K562 (cell line): ENCODE measurements at regions not wholly inside any gene's neighbourhood (a gene's known extent, or its start where the extent isn't known, plus 50 kb on each side); places are given as distances from the start of the nearest gene placed in this dataset.

Experiments used
- ATAC-seq: fragments of 200-7000 bp; cut with Tn5 transposase; 3 replicates; pipeline ENCODE4 v1.9.1; 2020; ENCODE audit warnings: moderate library complexity
- BruUV-seq: library from RNA; stranded (reverse); fragments of 400-500 nt; replicated peaks from 2 replicates; lab custom pipeline; 2021; lab: Mats Ljungman, UMichigan
- CTCF ChIA-PET: fragments of 300-600 bp; formaldehyde crosslinking; extraction: SDS; loops from one replicate; lab custom pipeline; 2021; ENCODE audit warnings: low intra/inter-chr PET ratio; lab: Yijun Ruan, JAX
- POLR2A ChIA-PET: fragments of 300-600, 350-650 bp; sonication (Branson Sonifier 250); formaldehyde crosslinking; extraction: SDS; loops from one replicate; lab custom pipeline; 2021; ENCODE audit warnings: antibody characterized with exemption, inconsistent platforms; lab: Yijun Ruan, JAX
- DNase-seq, 4 experiments: peaks; one replicate each; pipeline versions ENCODE4 v3.0.0 to v3.0.0-alpha.2; 2011 to 2018; ENCODE audit warnings: low spot score in 3 of 4, mixed read lengths in 3 of 4; ENCODE audit errors: extremely low read depth in 1 of 4
- FAIRE-seq: peaks from 2 replicates; lab custom pipeline; 2011; peaks lifted over from hg19 to GRCh38; lab: Jason Lieb, UNC
- H2AFZ ChIP-seq: 2 replicates; pipeline ENCODE4 v1.6.0; 2011; ENCODE audit warnings: low read depth, low read length, control low read depth, inconsistent platforms
- H3K27ac ChIP-seq: fragments of 200-600 bp; 3 replicates; pipeline ENCODE4 v1.8.0; 2011; ENCODE audit warnings: low read depth, mild to moderate bottlenecking, control low read depth, inconsistent platforms, low read length, moderate library complexity, mixed read lengths; ENCODE audit errors: extremely low read depth
- H3K27me3 ChIP-seq, 2 experiments: fragments of 300-600 bp in 1 of 2; 2 replicates in 1 of 2; 3 replicates in 1 of 2; pipeline versions ENCODE4 v1.6.0 to v1.8.0; 2011; ENCODE audit warnings: inconsistent platforms in 2 of 2, low read length in 2 of 2, mild to moderate bottlenecking in 1 of 2, mixed read lengths in 1 of 2, moderate library complexity in 1 of 2; ENCODE audit not compliant: control insufficient read depth in 2 of 2, insufficient read depth in 2 of 2
- H3K36me3 ChIP-seq: fragments of 300-600 bp; 3 replicates; pipeline ENCODE4 v1.8.0; 2011; ENCODE audit warnings: mild to moderate bottlenecking, low read length, inconsistent platforms; ENCODE audit not compliant: control insufficient read depth, insufficient read depth
- H3K4me1 ChIP-seq, 2 experiments: fragments of 200-600 bp in 1 of 2; replicated peaks in 1 of 2; 2 replicates in 1 of 2; 3 replicates in 1 of 2; pipeline versions ENCODE4 v1.5.1 to v1.8.0; 2011; ENCODE audit warnings: inconsistent platforms in 2 of 2, low read length in 2 of 2, mild to moderate bottlenecking in 1 of 2, mixed read lengths in 1 of 2, moderate library complexity in 1 of 2; ENCODE audit not compliant: control insufficient read depth in 2 of 2, insufficient read depth in 2 of 2
- H3K4me2 ChIP-seq: 2 replicates; pipeline ENCODE4 v1.6.1; 2011; ENCODE audit warnings: low read length, control low read depth, inconsistent platforms, mixed read lengths; ENCODE audit not compliant: insufficient read depth
- H3K4me3 ChIP-seq: fragments of 200-600 bp; sonication (generic), shearing (Covaris generic); 2 replicates; pipeline ENCODE4 v1.5.1; 2016; ENCODE audit warnings: control low read depth, inconsistent platforms
- H3K79me2 ChIP-seq: fragments of 200-600 bp; 3 replicates; pipeline ENCODE4 v1.8.0; 2011; ENCODE audit warnings: low read length, inconsistent platforms; ENCODE audit not compliant: control insufficient read depth, insufficient read depth
- H3K9ac ChIP-seq, 2 experiments: 2 replicates each; pipeline versions ENCODE4 v1.6.0 to v1.6.1; 2011; ENCODE audit warnings: low read depth in 2 of 2, low read length in 2 of 2, control low read depth in 1 of 2, inconsistent platforms in 1 of 2, mild to moderate bottlenecking in 1 of 2, mixed read lengths in 1 of 2; ENCODE audit not compliant: insufficient read depth in 1 of 2
- H3K9me1 ChIP-seq: one replicate; pipeline ENCODE4 v1.6.0; 2011; ENCODE audit warnings: inconsistent platforms, mild to moderate bottlenecking, low read length, moderate library complexity; ENCODE audit not compliant: control insufficient read depth, insufficient read depth
- H3K9me3 ChIP-seq: replicated peaks from 2 replicates; pipeline ENCODE4 v1.5.1; 2011; ENCODE audit warnings: low read depth, low read length, inconsistent platforms; ENCODE audit not compliant: control insufficient read depth, insufficient read depth
- H4K20me1 ChIP-seq: replicated peaks from 2 replicates; pipeline ENCODE4 v1.6.1; 2011; ENCODE audit warnings: low read length, inconsistent platforms, mixed read lengths; ENCODE audit not compliant: control insufficient read depth, insufficient read depth
- ARID3B ChIP-seq: fragments of 250-450 bp; sonication (Bioruptor Pico); IDR thresholded peaks from 2 replicates; pipeline ENCODE4 v1.4.0; 2020; ENCODE audit warnings: borderline replicate concordance
- EHMT2 ChIP-seq: fragments of 450-650 bp; IDR thresholded peaks from 2 replicates; pipeline ENCODE4 v1.6.1; 2018; ENCODE audit warnings: antibody characterized with exemption
- GABPB1 ChIP-seq: sonication (generic); formaldehyde crosslinking; IDR thresholded peaks from 2 replicates; pipeline ENCODE4 v1.8.0; 2022; ENCODE audit warnings: mild to moderate bottlenecking, missing genetic modification reagents
- HDAC6 ChIP-seq: IDR thresholded peaks from 2 replicates; pipeline ENCODE4 v1.6.1; 2012; ENCODE audit warnings: low read depth, mild to moderate bottlenecking, control low read depth, inconsistent platforms, low read length, moderate library complexity
- SIRT6 ChIP-seq: IDR thresholded peaks from one replicate; pipeline ENCODE4 v1.6.1; 2012; ENCODE audit warnings: low read depth, mild to moderate bottlenecking, control low read depth, inconsistent platforms, low read length, moderate library complexity
- SP1 ChIP-seq: sonication (generic); formaldehyde crosslinking; IDR thresholded peaks from 2 replicates; pipeline ENCODE4 v1.8.1; 2022; ENCODE audit warnings: mild to moderate bottlenecking, missing genetic modification reagents
- TCF7L2 ChIP-seq: fragments of 150-350 bp; IDR thresholded peaks from 2 replicates; pipeline ENCODE4 v1.6.1; 2016; ENCODE audit warnings: low read depth, mild to moderate bottlenecking, low read length, moderate library complexity
- TEAD4 ChIP-seq, 2 experiments: sonication (generic) in 1 of 2; formaldehyde crosslinking in 1 of 2; IDR thresholded peaks; 2 replicates each; pipeline versions ENCODE4 v1.6.1 to v1.8.0; 2012 to 2022; ENCODE audit warnings: borderline replicate concordance in 1 of 2, inconsistent platforms in 1 of 2, low read length in 1 of 2, mild to moderate bottlenecking in 1 of 2, missing genetic modification reagents in 1 of 2
- ZBTB8A ChIP-seq: fragments of 450-650 bp; IDR thresholded peaks from 2 replicates; pipeline ENCODE4 v1.6.1; 2018; ENCODE audit warnings: mild to moderate bottlenecking, moderate library complexity; ENCODE audit not compliant: partially characterized antibody
- ZKSCAN3 ChIP-seq: fragments of 250-450 bp; sonication (Bioruptor Pico); IDR thresholded peaks from 2 replicates; pipeline ENCODE4 v1.4.0; 2020
- ZNF347 ChIP-seq: fragments of 450-650 bp; formaldehyde crosslinking; IDR thresholded peaks from 2 replicates; pipeline ENCODE4 v1.4.0; 2020; ENCODE audit warnings: low read depth, mild to moderate bottlenecking, moderate library complexity
- WGBS: fragments of 100-300 bp; shearing (Covaris generic); methylation state at CpG from one replicate; pipeline ENCODE4 v1.1.6; 2016; ENCODE audit warnings: low coverage, mixed read lengths; ENCODE audit not compliant: insufficient coverage; ENCODE audit errors: missing lambda C conversion rate; 5-methylcytosine and 5-hydroxymethylcytosine counted together
- in situ Hi-C: fragments of 300-500 bp; cut with MboI; formaldehyde crosslinking; loops from 4 replicates; pipeline ENCODE4 v1.15.0; 2018; ENCODE audit warnings: inconsistent platforms, mixed read lengths
- intact Hi-C: fragments of 100-400 bp; cut with micrococcal nuclease; formaldehyde crosslinking; loops from 2 replicates; pipeline ENCODE4 v1.14.2; 2022

GRCh38 chr5:4537489-4537888, 602.6 kb upstream of the ADAMTS16 start:
- H3K27me3 ChIP-seq: no peaks in the 10 kb centered on the region
- no TSS peak for BruUV-seq
- in situ Hi-C loops: no loop called here
- ChIA-PET CTCF (no interaction called here), POLR2A (no interaction called here)
- H2AFZ ChIP-seq: no peak overlapping the region
- DNase-seq: no peak
- H3K4me2 ChIP-seq: no peak overlapping the region
- no peaks in the 10 kb centered on the region for H3K4me1 ChIP-seq
- no peaks in the 10 kb centered on the region for H3K79me2 ChIP-seq
- FAIRE-seq: no peak
- H3K9me3 ChIP-seq: no peaks in the 10 kb centered on the region
- ATAC-seq: no peak
- no peaks in the 10 kb centered on the region for H3K9me1 ChIP-seq
- H3K27ac ChIP-seq: no peak overlapping the region
- 0% methylated on average over 10 of the region's 10 CpGs for WGBS
- no peaks in the 10 kb centered on the region for H3K36me3 ChIP-seq
- no peak overlapping the region for H3K9ac ChIP-seq
- no peaks in the 10 kb centered on the region for H4K20me1 ChIP-seq
- no peak for TF ChIP-seq SIRT6
- TF ChIP-seq ZBTB8A: no peak
- no peak for TF ChIP-seq GABPB1
- no peak for TF ChIP-seq SP1 (CRISPR knock-in tag)
- no peak for TF ChIP-seq EHMT2
- TF ChIP-seq TEAD4 (IDR thresholded peaks at IDR 0.05; ENCODE audit: low read length): no peak
- no peak for TF ChIP-seq TEAD4 (CRISPR knock-in tag; IDR thresholded peaks at IDR 0.05; ENCODE audit: borderline replicate concordance)
- no peak for TF ChIP-seq ARID3B (CRISPR knock-in tag)
- TF ChIP-seq ZKSCAN3 (CRISPR knock-in tag): no peak
- no peak for TF ChIP-seq TCF7L2
- no peak for TF ChIP-seq HDAC6
- TF ChIP-seq ZNF347 (CRISPR knock-in tag): no peak
- H3K4me3 ChIP-seq: no peak overlapping the region
- intact Hi-C loops: no loop called here
